HepG2 (cell line): ENCODE measurements at regions not wholly inside any gene's neighbourhood (a gene's known extent, or its start where the extent isn't known, plus 50 kb on each side); places are given as distances from the start of the nearest gene placed in this dataset.

ENCODE experiments used
- ATAC-seq: fragments of 200-7000 bp; cut with Tn5 transposase; 3 replicates; pipeline ENCODE4 v1.9.1; 2020; ENCODE audit warnings: mild to moderate bottlenecking, moderate library complexity
- BruUV-seq: library from RNA; stranded (reverse); fragments of 400-500 nt; replicated peaks from 2 replicates; lab custom pipeline; 2021; lab: Mats Ljungman, UMichigan
- CTCF ChIA-PET: fragments of 300-600 bp; formaldehyde crosslinking; extraction: SDS; loops from one replicate; lab custom pipeline; 2021; ENCODE audit warnings: low total read pairs, inconsistent platforms, low intra/inter-chr PET ratio; lab: Yijun Ruan, JAX
- POLR2A ChIA-PET: fragments of 350-600 bp; sonication (Branson Sonifier 250); formaldehyde crosslinking; loops from one replicate; lab custom pipeline; 2020; ENCODE audit warnings: antibody characterized with exemption, inconsistent platforms; lab: Yijun Ruan, JAX
- DNase-seq: peaks from one replicate; pipeline ENCODE4 v3.0.0-alpha.2; 2015; ENCODE audit warnings: low spot score
- FAIRE-seq: peaks from 3 replicates; lab custom pipeline; 2011; peaks lifted over from hg19 to GRCh38; lab: Jason Lieb, UNC
- H2AFZ ChIP-seq: one replicate; pipeline ENCODE4 v1.6.1; 2011; ENCODE audit warnings: low read length, inconsistent platforms
- H3K27ac ChIP-seq: fragments of 300-600 bp; 3 replicates; pipeline ENCODE4 v1.8.0; 2011; ENCODE audit warnings: mixed run types, mild to moderate bottlenecking, mixed read lengths, low read length, inconsistent platforms; ENCODE audit not compliant: insufficient read depth; ENCODE audit errors: extremely low read length
- H3K27me3 ChIP-seq, 2 experiments: fragments of 200-600 bp in 1 of 2; 2 replicates in 1 of 2; 3 replicates in 1 of 2; pipeline versions ENCODE4 v1.6.0 to v1.8.0; 2011; ENCODE audit warnings: low read length in 2 of 2, mild to moderate bottlenecking in 2 of 2, moderate library complexity in 2 of 2, inconsistent platforms in 1 of 2; ENCODE audit not compliant: insufficient read depth in 2 of 2, control insufficient read depth in 1 of 2
- H3K36me3 ChIP-seq, 2 experiments: fragments of 200-600 bp in 1 of 2; replicated peaks in 1 of 2; 2 replicates in 1 of 2; 3 replicates in 1 of 2; pipeline versions ENCODE4 v1.5.1 to v1.8.0; 2011; ENCODE audit warnings: low read length in 2 of 2, inconsistent platforms in 1 of 2; ENCODE audit not compliant: insufficient read depth in 2 of 2, control insufficient read depth in 1 of 2
- H3K4me1 ChIP-seq: 2 replicates; pipeline ENCODE4 v1.5.1; 2012; ENCODE audit warnings: low read length, inconsistent platforms; ENCODE audit not compliant: insufficient read depth
- H3K4me2 ChIP-seq: 2 replicates; pipeline ENCODE4 v1.6.0; 2011; ENCODE audit warnings: low read depth, low read length, inconsistent platforms
- H3K4me3 ChIP-seq, 3 experiments: fragments of 200-600 bp in 1 of 3; sonication (generic), shearing (Covaris generic) in 1 of 3; replicated peaks in 1 of 3; 2 replicates each; pipeline ENCODE4 v1.5.1; 2011 to 2016; ENCODE audit warnings: low read length in 3 of 3, inconsistent platforms in 2 of 3, low read depth in 2 of 3, mild to moderate bottlenecking in 2 of 3, control low read depth in 1 of 3, mixed read lengths in 1 of 3; ENCODE audit not compliant: insufficient read depth in 1 of 3
- H3K79me2 ChIP-seq: one replicate; pipeline ENCODE4 v1.6.1; 2011; ENCODE audit warnings: low read length, inconsistent platforms; ENCODE audit not compliant: insufficient read depth
- H3K9ac ChIP-seq: 2 replicates; pipeline ENCODE4 v1.6.0; 2011; ENCODE audit warnings: mild to moderate bottlenecking, low read depth, low read length, inconsistent platforms; ENCODE audit not compliant: insufficient read depth
- H3K9me3 ChIP-seq: 2 replicates; pipeline ENCODE4 v1.5.1; 2012; ENCODE audit warnings: mild to moderate bottlenecking, low read length
- H4K20me1 ChIP-seq: 2 replicates; pipeline ENCODE4 v1.6.0; 2011; ENCODE audit warnings: inconsistent platforms, mild to moderate bottlenecking, low read length, moderate library complexity; ENCODE audit not compliant: insufficient read depth
- FOXP1 ChIP-seq, 2 experiments: fragments of 450-650 bp in 1 of 2; IDR thresholded peaks; 2 replicates each; pipeline ENCODE4 v1.6.1; 2017 to 2018; ENCODE audit warnings: antibody characterized with exemption in 1 of 2
- KAT2B ChIP-seq: fragments of 150-350 bp; IDR thresholded peaks from 2 replicates; pipeline ENCODE4 v1.6.1; 2014; ENCODE audit warnings: low read depth, low read length, borderline replicate concordance
- KDM2A ChIP-seq: sonication (generic); formaldehyde crosslinking; IDR thresholded peaks from 2 replicates; pipeline ENCODE4 v1.4.0; 2020; ENCODE audit warnings: low read depth, missing genetic modification reagents, borderline replicate concordance
- MIER2 ChIP-seq: IDR thresholded peaks from 2 replicates; pipeline ENCODE4 v1.6.1; 2016; ENCODE audit warnings: missing biosample characterization, missing genetic modification reagents
- TCF7L2 ChIP-seq: IDR thresholded peaks from 2 replicates; pipeline ENCODE4 v1.6.1; 2011; ENCODE audit warnings: mild to moderate bottlenecking, low read depth, low read length, moderate library complexity
- ZNF331 ChIP-seq: sonication (generic); formaldehyde crosslinking; IDR thresholded peaks from 2 replicates; pipeline ENCODE4 v1.4.0; 2020; ENCODE audit warnings: missing genetic modification reagents
- ZNF333 ChIP-seq: sonication (generic); formaldehyde crosslinking; IDR thresholded peaks from 2 replicates; pipeline ENCODE4 v1.4.0; 2020; ENCODE audit warnings: mild to moderate bottlenecking, missing genetic modification reagents, borderline replicate concordance
- WGBS: methylation state at CpG from one replicate; pipeline ENCODE4 v1.1.6; 2017; ENCODE audit warnings: low lambda C conversion rate; 5-methylcytosine and 5-hydroxymethylcytosine counted together
- in situ Hi-C: cut with HindIII; loops from 2 replicates; pipeline ENCODE4 v1.10.0; 2017; ENCODE audit warnings: low pct_unique_long_range_greater_than_20kb; ENCODE audit not compliant: extremely low pct_ligation_motif_present
- intact Hi-C: fragments of 100-400 bp; cut with micrococcal nuclease; formaldehyde crosslinking; loops from one replicate; pipeline ENCODE4 v1.10.0; 2022; ENCODE audit not compliant: unreplicated experiment
- TF ChIP-seq, protein P1 (sequence below): sonication (generic); formaldehyde crosslinking; IDR thresholded peaks from 2 replicates; pipeline ENCODE4; 2020; ENCODE audit warnings: missing genetic modification reagents, mild to moderate bottlenecking, borderline replicate concordance
- TF ChIP-seq, protein P2 (sequence below): sonication (generic); formaldehyde crosslinking; IDR thresholded peaks from 2 replicates; pipeline ENCODE4 v1.4.0; 2020; ENCODE audit warnings: mild to moderate bottlenecking, missing genetic modification reagents

GRCh38 chr22:22068025-22068424, 85.4 kb upstream of the TOP3B start:
- Histone ChIP-seq H3K4me2 (no peak overlapping the region), H3K4me1 (peaks cover 4% of the 10 kb centered on the region; the same call in 1 of the 2 replicates), H2AFZ (no peak overlapping the region), H3K27ac (no peak overlapping the region), H3K4me3 (no peak overlapping the region), H3K9me3 (no peaks in the 10 kb centered on the region), H3K36me3 (no peaks in the 10 kb centered on the region), H3K79me2 (no peaks in the 10 kb centered on the region), H3K27me3 (0 out of 5 replicates have a peak, but pooled peaks cover 2 to 4% of the 10 kb centered on the region in 2 experiments), H4K20me1 (no peaks in the 10 kb centered on the region), H3K9ac (no peak overlapping the region)
- 40% methylated on average over 2 of the region's 2 CpGs for WGBS
- ATAC-seq, result no peak
- no peak for DNase-seq
- no peak for FAIRE-seq
- CTCF ChIA-PET, result no interaction called here
- POLR2A ChIA-PET, result no interaction called here
- in situ Hi-C loops, result no loop called here
- BruUV-seq, result no TSS peak
- TF ChIP-seq FOXP1 (IDR thresholded peaks at IDR 0.05) (no peak), FOXP1 (CRISPR knock-in tag; IDR thresholded peaks at IDR 0.05) (no peak), MIER2 (CRISPR knock-in tag) (no peak), ZNF333 (CRISPR knock-in tag) (no peak)
- TF ChIP-seq, protein P1, sequence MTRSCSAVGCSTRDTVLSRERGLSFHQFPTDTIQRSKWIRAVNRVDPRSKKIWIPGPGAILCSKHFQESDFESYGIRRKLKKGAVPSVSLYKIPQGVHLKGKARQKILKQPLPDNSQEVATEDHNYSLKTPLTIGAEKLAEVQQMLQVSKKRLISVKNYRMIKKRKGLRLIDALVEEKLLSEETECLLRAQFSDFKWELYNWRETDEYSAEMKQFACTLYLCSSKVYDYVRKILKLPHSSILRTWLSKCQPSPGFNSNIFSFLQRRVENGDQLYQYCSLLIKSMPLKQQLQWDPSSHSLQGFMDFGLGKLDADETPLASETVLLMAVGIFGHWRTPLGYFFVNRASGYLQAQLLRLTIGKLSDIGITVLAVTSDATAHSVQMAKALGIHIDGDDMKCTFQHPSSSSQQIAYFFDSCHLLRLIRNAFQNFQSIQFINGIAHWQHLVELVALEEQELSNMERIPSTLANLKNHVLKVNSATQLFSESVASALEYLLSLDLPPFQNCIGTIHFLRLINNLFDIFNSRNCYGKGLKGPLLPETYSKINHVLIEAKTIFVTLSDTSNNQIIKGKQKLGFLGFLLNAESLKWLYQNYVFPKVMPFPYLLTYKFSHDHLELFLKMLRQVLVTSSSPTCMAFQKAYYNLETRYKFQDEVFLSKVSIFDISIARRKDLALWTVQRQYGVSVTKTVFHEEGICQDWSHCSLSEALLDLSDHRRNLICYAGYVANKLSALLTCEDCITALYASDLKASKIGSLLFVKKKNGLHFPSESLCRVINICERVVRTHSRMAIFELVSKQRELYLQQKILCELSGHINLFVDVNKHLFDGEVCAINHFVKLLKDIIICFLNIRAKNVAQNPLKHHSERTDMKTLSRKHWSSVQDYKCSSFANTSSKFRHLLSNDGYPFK (CRISPR knock-in tag), result no peak
- intact Hi-C loops, result no loop called here

DNA sequence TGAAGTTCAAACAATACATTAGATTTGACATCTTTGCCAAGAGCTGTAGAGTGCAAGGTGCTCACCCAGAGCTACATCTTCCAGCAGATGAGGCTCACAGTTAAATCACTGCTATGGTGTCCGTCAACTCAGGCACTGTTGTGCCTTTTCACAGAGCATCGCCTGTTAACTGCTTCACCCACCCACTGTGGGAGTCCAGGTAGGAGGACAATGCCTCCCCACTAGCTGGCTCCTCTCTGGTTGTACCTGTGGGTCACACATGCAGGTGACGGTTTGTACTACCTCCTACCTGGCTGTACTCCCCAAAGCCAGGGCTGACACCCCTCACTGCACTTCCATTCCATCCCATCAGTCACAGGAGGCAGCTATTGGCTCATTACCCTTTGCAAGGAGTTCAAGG, 84.6 kb upstream of the TOP3B start:
- DNase-seq, result no peak
- ChIA-PET CTCF (no interaction called here), POLR2A (no interaction called here)
- no peak for ATAC-seq
- H3K4me3 ChIP-seq, result no peak overlapping the region
- BruUV-seq, result no TSS peak
- H3K9me3 ChIP-seq, result no peaks in the 10 kb centered on the region
- no peak overlapping the region for H3K4me2 ChIP-seq
- no peak overlapping the region for H3K9ac ChIP-seq
- in situ Hi-C loops, result no loop called here
- H3K4me1 ChIP-seq, result peaks cover 8% of the 10 kb centered on the region; the same call in 1 of the 2 replicates
- H3K36me3 ChIP-seq, result no peaks in the 10 kb centered on the region
- no peak overlapping the region for H2AFZ ChIP-seq
- intact Hi-C loops, result no loop called here
- 0 out of 5 replicates have a peak, but pooled peaks cover 2 to 4% of the 10 kb centered on the region in 2 experiments for H3K27me3 ChIP-seq
- WGBS, result 71% methylated on average over 1 of the region's 3 CpGs
- no peaks in the 10 kb centered on the region for H3K79me2 ChIP-seq
- H3K27ac ChIP-seq, result no peak overlapping the region
- FAIRE-seq, result no peak
- H4K20me1 ChIP-seq, result no peaks in the 10 kb centered on the region
- TF ChIP-seq KAT2B (no peak), TCF7L2 (no peak), ZNF331 (CRISPR knock-in tag) (no peak), KDM2A (CRISPR knock-in tag) (no peak)
- TF ChIP-seq, protein P2, sequence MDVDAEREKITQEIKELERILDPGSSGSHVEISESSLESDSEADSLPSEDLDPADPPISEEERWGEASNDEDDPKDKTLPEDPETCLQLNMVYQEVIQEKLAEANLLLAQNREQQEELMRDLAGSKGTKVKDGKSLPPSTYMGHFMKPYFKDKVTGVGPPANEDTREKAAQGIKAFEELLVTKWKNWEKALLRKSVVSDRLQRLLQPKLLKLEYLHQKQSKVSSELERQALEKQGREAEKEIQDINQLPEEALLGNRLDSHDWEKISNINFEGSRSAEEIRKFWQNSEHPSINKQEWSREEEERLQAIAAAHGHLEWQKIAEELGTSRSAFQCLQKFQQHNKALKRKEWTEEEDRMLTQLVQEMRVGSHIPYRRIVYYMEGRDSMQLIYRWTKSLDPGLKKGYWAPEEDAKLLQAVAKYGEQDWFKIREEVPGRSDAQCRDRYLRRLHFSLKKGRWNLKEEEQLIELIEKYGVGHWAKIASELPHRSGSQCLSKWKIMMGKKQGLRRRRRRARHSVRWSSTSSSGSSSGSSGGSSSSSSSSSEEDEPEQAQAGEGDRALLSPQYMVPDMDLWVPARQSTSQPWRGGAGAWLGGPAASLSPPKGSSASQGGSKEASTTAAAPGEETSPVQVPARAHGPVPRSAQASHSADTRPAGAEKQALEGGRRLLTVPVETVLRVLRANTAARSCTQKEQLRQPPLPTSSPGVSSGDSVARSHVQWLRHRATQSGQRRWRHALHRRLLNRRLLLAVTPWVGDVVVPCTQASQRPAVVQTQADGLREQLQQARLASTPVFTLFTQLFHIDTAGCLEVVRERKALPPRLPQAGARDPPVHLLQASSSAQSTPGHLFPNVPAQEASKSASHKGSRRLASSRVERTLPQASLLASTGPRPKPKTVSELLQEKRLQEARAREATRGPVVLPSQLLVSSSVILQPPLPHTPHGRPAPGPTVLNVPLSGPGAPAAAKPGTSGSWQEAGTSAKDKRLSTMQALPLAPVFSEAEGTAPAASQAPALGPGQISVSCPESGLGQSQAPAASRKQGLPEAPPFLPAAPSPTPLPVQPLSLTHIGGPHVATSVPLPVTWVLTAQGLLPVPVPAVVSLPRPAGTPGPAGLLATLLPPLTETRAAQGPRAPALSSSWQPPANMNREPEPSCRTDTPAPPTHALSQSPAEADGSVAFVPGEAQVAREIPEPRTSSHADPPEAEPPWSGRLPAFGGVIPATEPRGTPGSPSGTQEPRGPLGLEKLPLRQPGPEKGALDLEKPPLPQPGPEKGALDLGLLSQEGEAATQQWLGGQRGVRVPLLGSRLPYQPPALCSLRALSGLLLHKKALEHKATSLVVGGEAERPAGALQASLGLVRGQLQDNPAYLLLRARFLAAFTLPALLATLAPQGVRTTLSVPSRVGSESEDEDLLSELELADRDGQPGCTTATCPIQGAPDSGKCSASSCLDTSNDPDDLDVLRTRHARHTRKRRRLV, result no peak
